Ishikawa (cell line): ENCODE measurements at regions not wholly inside any gene's neighbourhood (a gene's known extent, or its start where the extent isn't known, plus 50 kb on each side); places are given as distances from the start of the nearest gene placed in this dataset.

Experiments used
- CEBPB ChIP-seq: IDR thresholded peaks from 2 replicates; pipeline ENCODE4 v1.6.1; 2012
- CREB1 ChIP-seq: IDR thresholded peaks from 2 replicates; pipeline ENCODE4 v1.6.1; 2012; ENCODE audit warnings: low read depth
- EGR1 ChIP-seq: IDR thresholded peaks from 2 replicates; pipeline ENCODE4 v1.6.1; 2012
- EP300 ChIP-seq: IDR thresholded peaks from 2 replicates; pipeline ENCODE4 v1.6.1; 2012; ENCODE audit warnings: borderline replicate concordance
- FOXM1 ChIP-seq: IDR thresholded peaks from 2 replicates; pipeline ENCODE4 v1.6.1; 2012; ENCODE audit warnings: low read depth, borderline replicate concordance
- MAX ChIP-seq: IDR thresholded peaks from 2 replicates; pipeline ENCODE4 v1.6.1; 2012
- NFIC ChIP-seq: IDR thresholded peaks from 2 replicates; pipeline ENCODE4 v1.6.1; 2012
- RAD21 ChIP-seq: IDR thresholded peaks from 2 replicates; pipeline ENCODE4 v1.6.1; 2012; ENCODE audit warnings: low read depth
- REST ChIP-seq: IDR thresholded peaks from 2 replicates; pipeline ENCODE4 v1.6.1; 2012; ENCODE audit warnings: low read depth, mild to moderate bottlenecking
- TAF1 ChIP-seq: IDR thresholded peaks from 2 replicates; pipeline ENCODE4 v1.6.1; 2012; ENCODE audit warnings: low read depth, mild to moderate bottlenecking
- TCF12 ChIP-seq: IDR thresholded peaks from 2 replicates; pipeline ENCODE4 v1.6.1; 2012; ENCODE audit warnings: low read depth
- TEAD4 ChIP-seq: IDR thresholded peaks from 2 replicates; pipeline ENCODE4 v1.6.1; 2012
- USF1 ChIP-seq: IDR thresholded peaks from 2 replicates; pipeline ENCODE4 v1.6.1; 2012
- YY1 ChIP-seq: IDR thresholded peaks from 2 replicates; pipeline ENCODE4 v1.6.1; 2012; ENCODE audit warnings: low read depth
- ZBTB7A ChIP-seq: IDR thresholded peaks from 2 replicates; pipeline ENCODE4 v1.6.1; 2012; ENCODE audit warnings: low read depth

DNA sequence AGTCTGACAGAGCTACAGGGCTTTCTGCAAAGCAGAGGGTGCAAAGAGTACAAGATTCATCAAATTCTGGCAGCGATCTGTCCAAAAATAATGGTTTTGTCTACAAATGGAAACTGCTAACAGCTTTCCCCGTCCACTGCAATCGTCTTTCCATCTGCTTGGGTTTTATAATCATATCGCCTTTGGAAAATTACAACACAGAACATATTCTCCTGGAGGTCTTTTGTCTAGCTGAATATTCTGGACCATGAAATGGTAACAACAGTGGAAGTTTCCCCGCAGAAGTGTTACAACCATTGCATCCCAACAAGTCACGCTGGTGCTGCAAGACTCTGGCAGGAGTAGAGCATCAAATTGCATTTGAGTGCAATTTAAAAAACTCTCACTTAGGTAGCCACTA lies 101.2 kb upstream of the BOD1L1 start:
- no peak for TF ChIP-seq CREB1
- TF ChIP-seq USF1 = no peak
- no peak for TF ChIP-seq EGR1
- no peak for TF ChIP-seq ZBTB7A
- TF ChIP-seq EP300 = no peak
- TF ChIP-seq RAD21 = no peak
- no peak for TF ChIP-seq TCF12
- TF ChIP-seq TAF1 = no peak
- no peak for TF ChIP-seq TEAD4
- no peak for TF ChIP-seq REST
- TF ChIP-seq MAX = no peak

DNA sequence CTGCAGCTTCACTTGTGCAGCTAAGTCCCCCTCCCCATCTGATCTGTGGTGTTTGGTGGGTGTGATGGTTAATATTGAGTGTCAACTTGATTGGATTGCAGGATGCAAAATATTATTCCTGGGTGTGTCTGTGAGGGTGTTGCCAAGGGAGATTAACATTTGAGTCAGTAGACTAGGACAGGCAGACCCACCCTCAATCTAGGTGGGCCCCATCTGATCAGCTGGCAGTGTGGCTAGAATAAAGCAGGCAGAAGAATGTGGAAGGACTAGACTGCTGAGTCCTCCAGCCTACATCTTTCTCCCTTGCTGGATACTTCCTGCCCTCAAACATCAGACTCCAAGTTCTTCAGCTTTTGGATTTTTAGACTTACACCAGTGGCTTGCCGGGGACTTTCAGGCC lies 103.5 kb upstream of the BOD1L1 start:
- no peak for TF ChIP-seq NFIC
- TF ChIP-seq TAF1 = no peak
- no peak for TF ChIP-seq MAX
- TF ChIP-seq RAD21 = no peak
- no peak for TF ChIP-seq TEAD4
- TF ChIP-seq YY1 = no peak
- no peak for TF ChIP-seq ZBTB7A
- no peak for TF ChIP-seq FOXM1
- no peak for TF ChIP-seq EP300
- no peak for TF ChIP-seq CREB1
- TF ChIP-seq USF1 = no peak

GRCh38 chr4:13733817-13734216 lies 106.3 kb upstream of the BOD1L1 start:
- no peak for TF ChIP-seq TCF12
- TF ChIP-seq RAD21 = no peak
- no peak for TF ChIP-seq CREB1
- no peak for TF ChIP-seq ZBTB7A

- TF ChIP-seq USF1 (no peak), TEAD4 (no peak), NFIC (no peak), TCF12 (no peak), CEBPB (no peak), ZBTB7A (no peak), TAF1 (no peak), MAX (no peak), FOXM1 (no peak), EP300 (no peak), RAD21 (no peak), YY1 (no peak), EGR1 (no peak), CREB1 (no peak), REST (no peak)
Observed at GRCh38 chr4:13750594-13750993, 123.1 kb upstream of the BOD1L1 start.

DNA sequence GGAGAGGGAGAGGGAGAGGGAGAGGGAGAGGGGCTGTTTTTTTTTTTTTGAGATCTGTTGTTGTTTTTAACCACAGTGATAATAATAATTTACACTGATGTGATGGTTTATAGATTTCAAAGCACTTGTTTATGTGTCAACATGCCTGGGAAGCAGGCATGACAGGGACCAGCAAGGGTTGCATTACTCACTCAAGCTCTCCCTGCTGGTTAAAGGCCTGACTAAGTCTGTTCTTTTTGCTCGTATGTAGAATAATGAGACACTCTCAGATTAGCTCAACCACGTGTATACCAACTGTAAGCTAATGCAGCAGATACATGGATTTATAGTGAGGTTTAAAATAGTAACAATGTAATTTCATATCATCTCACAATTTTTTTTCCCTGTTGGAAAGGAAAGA lies 134.6 kb upstream of the BOD1L1 start:
- TF ChIP-seq USF1 (no peak), CEBPB (no peak), YY1 (no peak), NFIC (no peak), TEAD4 (no peak), ZBTB7A (no peak), MAX (no peak), REST (no peak), EGR1 (no peak), TAF1 (no peak), FOXM1 (no peak), TCF12 (no peak), RAD21 (no peak), EP300 (no peak), CREB1 (no peak)
